Activated CD4-positive, alpha-beta T cell treated with anti-CD3 and anti-CD28 coated beads, Interleukin-2, Interleukin-6, amounts not matched to agents 100 ng/mL and 50 ng/mL, durations not matched to agents 16 hours and 8 hours (primary cell): ENCODE measurements at regions not wholly inside any gene's neighbourhood (a gene's known extent, or its start where the extent isn't known, plus 50 kb on each side); places are given as distances from the start of the nearest gene placed in this dataset.
"Not testable (repeated sequence)": the region's sequence is repeated elsewhere in the genome, so short reads cannot be mapped to it uniquely, and the experiment has no call there.

Source experiments
- DNase-seq: peaks from one replicate; pipeline ENCODE4 v3.0.0-alpha.2; 2020

- DNase-seq, result not testable (repeated sequence)
Observed at GRCh38 chr10:95137990-95138625, 55.9 kb upstream of the ACSM6 start.

GRCh38 chr10:95134490-95134889 is 59.5 kb upstream of the ACSM6 start:
- DNase-seq, result no peak

- DNase-seq, result no peak
Observed at GRCh38 chr10:95133997-95134396, 60.0 kb upstream of the ACSM6 start.

- DNase-seq, result peak; percentile 86
Observed at GRCh38 chr10:95133016-95133752, 60.9 kb upstream of the ACSM6 start.

GRCh38 chr10:95130429-95130828 is 61.1 kb upstream of the CYP2C8 start:
- not testable (repeated sequence) for DNase-seq

- no peak for DNase-seq
Observed at GRCh38 chr10:95125582-95125981, 56.3 kb upstream of the CYP2C8 start.

GRCh38 chr10:95122736-95123135 is 53.4 kb upstream of the CYP2C8 start:
- no peak for DNase-seq

GRCh38 chr10:95121904-95122303 is 52.6 kb upstream of the CYP2C8 start:
- no peak for DNase-seq
